Neural cell (in vitro differentiated cells): ENCODE measurements at regions not wholly inside any gene's neighbourhood (a gene's known extent, or its start where the extent isn't known, plus 50 kb on each side); places are given as distances from the start of the nearest gene placed in this dataset.
"Not testable (repeated sequence)": the region's sequence is repeated elsewhere in the genome, so short reads cannot be mapped to it uniquely, and the experiment has no call there.

Source experiments
- H2AFZ ChIP-seq: fragments of 200-600, 300-800 bp; sonication (generic), shearing (Covaris generic); 2 replicates; pipeline ENCODE4 v1.6.0; 2014; ENCODE audit warnings: low read depth, mild to moderate bottlenecking, antibody characterized with exemption, low read length, moderate library complexity
- H3F3A ChIP-seq: fragments of 200-600 bp; shearing (Covaris generic); 2 replicates; pipeline ENCODE4 v1.6.1; 2016; ENCODE audit warnings: mild to moderate bottlenecking, moderate library complexity, mixed read lengths, antibody characterized with exemption, low read length; ENCODE audit not compliant: insufficient read depth, poor library complexity, severe bottlenecking
- H3K27ac ChIP-seq: fragments of 200-600, 300-800 bp; sonication (generic), shearing (Covaris generic); 2 replicates; pipeline ENCODE4 v1.5.1; 2014; ENCODE audit warnings: mild to moderate bottlenecking, low read length, moderate library complexity
- H3K27me3 ChIP-seq: fragments of 300-800, 200-600 bp; sonication (generic), shearing (Covaris generic); 2 replicates; pipeline ENCODE4 v1.6.0; 2014; ENCODE audit warnings: mild to moderate bottlenecking, low read depth, low read length, moderate library complexity; ENCODE audit not compliant: insufficient read depth
- H3K36me3 ChIP-seq: fragments of 300-800, 200-600 bp; sonication (generic), shearing (Covaris generic); 2 replicates; pipeline ENCODE4 v1.5.1; 2014; ENCODE audit warnings: mild to moderate bottlenecking, antibody characterized with exemption, low read length, moderate library complexity; ENCODE audit not compliant: insufficient read depth
- H3K4me2 ChIP-seq: fragments of 300-800, 200-600 bp; sonication (generic), shearing (Covaris generic); 2 replicates; pipeline ENCODE4 v1.6.0; 2014; ENCODE audit warnings: mild to moderate bottlenecking, low read length
- H3K4me3 ChIP-seq: fragments of 300-800, 200-600 bp; sonication (generic), shearing (Covaris generic); 2 replicates; pipeline ENCODE4 v1.5.1; 2014; ENCODE audit warnings: mild to moderate bottlenecking, low read length, moderate library complexity
- H3K79me2 ChIP-seq: fragments of 200-600 bp; shearing (Covaris generic); replicated peaks from 2 replicates; pipeline ENCODE4 v1.6.0; 2014; ENCODE audit warnings: mild to moderate bottlenecking, low read length, moderate library complexity; ENCODE audit not compliant: insufficient read depth
- H3K9ac ChIP-seq: fragments of 300-800, 200-600 bp; sonication (generic), shearing (Covaris generic); 2 replicates; pipeline ENCODE4 v1.6.1; 2016; ENCODE audit warnings: mild to moderate bottlenecking, low read length, mixed read lengths
- H3K9me2 ChIP-seq: fragments of 200-600 bp; shearing (Covaris generic); 2 replicates; pipeline ENCODE4 v1.6.1; 2016; ENCODE audit warnings: mild to moderate bottlenecking, low read length, mixed read lengths; ENCODE audit not compliant: insufficient read depth
- H3K9me3 ChIP-seq: fragments of 200-600, 300-800 bp; sonication (generic), shearing (Covaris generic); 2 replicates; pipeline ENCODE4 v1.6.1; 2016; ENCODE audit warnings: mild to moderate bottlenecking, mixed run types, low read length, moderate library complexity, mixed read lengths
- H4K20me1 ChIP-seq: fragments of 200-600 bp; shearing (Covaris generic); 2 replicates; pipeline ENCODE4 v1.6.1; 2016; ENCODE audit warnings: mild to moderate bottlenecking, mixed run types; ENCODE audit not compliant: insufficient read depth
- CTCF ChIP-seq: fragments of 450-650 bp; IDR thresholded peaks from 2 replicates; pipeline ENCODE4 v1.5.1; 2014; ENCODE audit warnings: antibody characterized with exemption, mild to moderate bottlenecking, moderate library complexity; ENCODE audit not compliant: poor library complexity, severe bottlenecking
- EP300 ChIP-seq: fragments of 450-650 bp; conservative IDR thresholded peaks from 2 replicates; pipeline ENCODE4 v1.6.1; 2014; ENCODE audit warnings: antibody characterized with exemption, mild to moderate bottlenecking, moderate library complexity; ENCODE audit not compliant: poor library complexity, severe bottlenecking
- EZH2 ChIP-seq: fragments of 200-600, 300-800 bp; shearing (Covaris generic), sonication (generic); IDR thresholded peaks from 2 replicates; pipeline ENCODE4 v1.6.1; 2014; ENCODE audit warnings: antibody characterized with exemption, low read length, borderline replicate concordance, mild to moderate bottlenecking; ENCODE audit not compliant: insufficient read depth, poor library complexity, severe bottlenecking
- MXI1 ChIP-seq: fragments of 450-650 bp; conservative IDR thresholded peaks from 2 replicates; pipeline ENCODE4 v1.6.1; 2014; ENCODE audit warnings: antibody characterized with exemption, mild to moderate bottlenecking; ENCODE audit not compliant: poor library complexity, severe bottlenecking
- POLR2AphosphoS5 ChIP-seq: IDR thresholded peaks from 2 replicates; pipeline ENCODE4 v1.6.1; 2012
- RAD21 ChIP-seq: fragments of 450-650 bp; conservative IDR thresholded peaks from 2 replicates; pipeline ENCODE4 v1.6.1; 2014; ENCODE audit warnings: antibody characterized with exemption, mild to moderate bottlenecking, moderate library complexity
- REST ChIP-seq: IDR thresholded peaks from 2 replicates; pipeline ENCODE4 v1.6.1; 2012; ENCODE audit warnings: borderline replicate concordance
- SMC3 ChIP-seq: fragments of 450-650 bp; conservative IDR thresholded peaks from 2 replicates; pipeline ENCODE4 v1.6.1; 2014; ENCODE audit warnings: antibody characterized with exemption, mild to moderate bottlenecking, moderate library complexity; ENCODE audit not compliant: poor library complexity
- TAF1 ChIP-seq: IDR thresholded peaks from 2 replicates; pipeline ENCODE4 v1.6.1; 2012; ENCODE audit warnings: low read depth

GRCh38 chr10:44577533-44577932 lies 192.6 kb upstream of the CXCL12 start:
- Histone ChIP-seq H3K9me2 (no peaks in the 10 kb centered on the region), H3F3A (no peaks in the 10 kb centered on the region), H4K20me1 (no peaks in the 10 kb centered on the region), H3K27ac (no peak overlapping the region), H3K79me2 (no peaks in the 10 kb centered on the region), H3K9ac (no peak overlapping the region), H3K9me3 (no peaks in the 10 kb centered on the region), H3K4me3 (no peak overlapping the region), H3K36me3 (no peaks in the 10 kb centered on the region), H2AFZ (no peak overlapping the region), H3K27me3 (no peaks in the 10 kb centered on the region), H3K4me2 (no peak overlapping the region)
- no peak for TF ChIP-seq MXI1
- no peak for TF ChIP-seq REST
- no peak for TF ChIP-seq RAD21
- TF ChIP-seq EP300: no peak
- TF ChIP-seq EZH2: no peak
- no peak for TF ChIP-seq TAF1
- no peak for TF ChIP-seq CTCF
- no peak for TF ChIP-seq SMC3
- no peak for TF ChIP-seq POLR2AphosphoS5

GRCh38 chr10:44578271-44578670 lies 193.4 kb upstream of the CXCL12 start:
- H3F3A ChIP-seq: no peaks in the 10 kb centered on the region
- H3K79me2 ChIP-seq: no peaks in the 10 kb centered on the region
- H3K36me3 ChIP-seq: no peaks in the 10 kb centered on the region
- no peak overlapping the region for H3K4me2 ChIP-seq
- no peaks in the 10 kb centered on the region for H4K20me1 ChIP-seq
- no peak overlapping the region for H3K27ac ChIP-seq
- no peak overlapping the region for H3K4me3 ChIP-seq
- H3K9ac ChIP-seq: no peak overlapping the region
- no peaks in the 10 kb centered on the region for H3K9me2 ChIP-seq
- TF ChIP-seq RAD21: no peak
- no peak for TF ChIP-seq TAF1
- no peak for TF ChIP-seq REST
- TF ChIP-seq MXI1: no peak
- no peak for TF ChIP-seq EP300
- TF ChIP-seq SMC3: no peak
- TF ChIP-seq EZH2: no peak
- TF ChIP-seq CTCF: no peak
- no peak for TF ChIP-seq POLR2AphosphoS5
- no peaks in the 10 kb centered on the region for H3K9me3 ChIP-seq
- H2AFZ ChIP-seq: no peak overlapping the region
- no peaks in the 10 kb centered on the region for H3K27me3 ChIP-seq

- H3K79me2 ChIP-seq, H2AFZ ChIP-seq, H3K4me2 ChIP-seq, H3K27ac ChIP-seq, H3K9me2 ChIP-seq, H3K4me3 ChIP-seq, H3K27me3 ChIP-seq, H3K9me3 ChIP-seq, H4K20me1 ChIP-seq, H3K9ac ChIP-seq, H3K36me3 ChIP-seq, H3F3A ChIP-seq: not testable (repeated sequence)
Measured at GRCh38 chr10:44578963-44579362, 194.1 kb upstream of the CXCL12 start.
